HG03521 (cell line): ENCODE measurements at regions not wholly inside any gene's neighbourhood (a gene's known extent, or its start where the extent isn't known, plus 50 kb on each side); places are given as distances from the start of the nearest gene placed in this dataset.
"Not testable (repeated sequence)": the region's sequence is repeated elsewhere in the genome, so short reads cannot be mapped to it uniquely, and the experiment has no call there.

Experiments
- ATAC-seq: cut with Tn5 transposase; IDR thresholded peaks from one replicate; pipeline ENCODE4 v1.9.1; 2021; ENCODE audit warnings: mild to moderate bottlenecking, moderate library complexity; ENCODE audit not compliant: unreplicated experiment

GRCh38 chr6:138656364-138657064 lies 117.1 kb upstream of the CCDC28A start:
- no peak for ATAC-seq

GRCh38 chr6:138657065-138657425 lies 116.5 kb upstream of the CCDC28A start:
- no peak for ATAC-seq

GRCh38 chr6:138659998-138660397 lies 113.6 kb upstream of the CCDC28A start:
- ATAC-seq, result no peak

- ATAC-seq, result no peak
Measured at GRCh38 chr6:138662471-138662870, 111.1 kb upstream of the CCDC28A start.

GRCh38 chr6:138663892-138664291 lies 109.7 kb upstream of the CCDC28A start:
- no peak for ATAC-seq

GRCh38 chr6:138664745-138665144 lies 108.8 kb upstream of the CCDC28A start:
- ATAC-seq, result no peak

GRCh38 chr6:138666636-138667035 lies 106.9 kb upstream of the CCDC28A start:
- no peak for ATAC-seq

- no peak for ATAC-seq
Measured at GRCh38 chr6:138667408-138667807, 106.2 kb upstream of the CCDC28A start.

- ATAC-seq, result no peak
Measured at GRCh38 chr6:138671351-138671750, 102.2 kb upstream of the CCDC28A start.

GRCh38 chr6:138673346-138674014 lies 100.1 kb upstream of the CCDC28A start:
- ATAC-seq, result no peak

GRCh38 chr6:138674444-138674843 lies 99.1 kb upstream of the CCDC28A start:
- ATAC-seq, result not testable (repeated sequence)

- ATAC-seq, result no peak
Measured at GRCh38 chr6:138677538-138677937, 96.0 kb upstream of the CCDC28A start.

GRCh38 chr6:138678168-138678567 lies 95.4 kb upstream of the CCDC28A start:
- no peak for ATAC-seq

- ATAC-seq, result no peak
Measured at GRCh38 chr6:138680085-138680484, 93.5 kb upstream of the CCDC28A start.

GRCh38 chr6:138681627-138682026 lies 91.9 kb upstream of the CCDC28A start:
- ATAC-seq, result no peak

- ATAC-seq, result no peak
Measured at GRCh38 chr6:138682704-138683527, 90.7 kb upstream of the CCDC28A start.

GRCh38 chr6:138685257-138685656 lies 88.3 kb upstream of the CCDC28A start:
- no peak for ATAC-seq

- ATAC-seq, result no peak
Measured at GRCh38 chr6:138685781-138686180, 87.8 kb upstream of the CCDC28A start.

GRCh38 chr6:138688580-138688979 lies 85.0 kb upstream of the CCDC28A start:
- ATAC-seq, result no peak

- no peak for ATAC-seq
Measured at GRCh38 chr6:138689849-138690248, 83.7 kb upstream of the CCDC28A start.

- ATAC-seq, result no peak
Measured at GRCh38 chr6:138690975-138691594, 82.5 kb upstream of the CCDC28A start.
